ENCODE measurements at regions not wholly inside any gene's neighbourhood (a gene's known extent, or its start where the extent isn't known, plus 50 kb on each side); places are given as distances from the start of the nearest gene placed in this dataset.

DNA sequence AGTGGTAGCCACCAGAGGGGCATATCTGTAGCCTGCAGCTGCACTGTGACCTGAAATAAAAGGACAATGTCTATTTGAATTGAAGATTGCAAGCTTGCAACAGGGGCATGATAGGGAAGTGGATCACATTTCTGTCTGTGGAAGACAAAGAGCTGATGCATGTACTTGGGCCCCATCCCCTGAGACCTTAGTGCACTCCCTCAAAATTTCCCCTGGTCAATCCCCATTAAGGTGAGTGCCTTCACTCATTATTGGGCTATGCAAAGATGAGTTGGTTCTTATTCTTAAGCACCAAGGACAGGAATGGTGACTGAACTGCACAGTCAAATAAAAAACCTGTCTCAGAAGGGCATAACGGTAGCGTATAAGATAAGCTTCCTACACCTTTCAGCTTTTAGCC lies 273.1 kb upstream of the ARSJ start:
- no peak for TF ChIP-seq POLR2A (IDR thresholded peaks at IDR 0.05)
- TF ChIP-seq, protein P1, sequence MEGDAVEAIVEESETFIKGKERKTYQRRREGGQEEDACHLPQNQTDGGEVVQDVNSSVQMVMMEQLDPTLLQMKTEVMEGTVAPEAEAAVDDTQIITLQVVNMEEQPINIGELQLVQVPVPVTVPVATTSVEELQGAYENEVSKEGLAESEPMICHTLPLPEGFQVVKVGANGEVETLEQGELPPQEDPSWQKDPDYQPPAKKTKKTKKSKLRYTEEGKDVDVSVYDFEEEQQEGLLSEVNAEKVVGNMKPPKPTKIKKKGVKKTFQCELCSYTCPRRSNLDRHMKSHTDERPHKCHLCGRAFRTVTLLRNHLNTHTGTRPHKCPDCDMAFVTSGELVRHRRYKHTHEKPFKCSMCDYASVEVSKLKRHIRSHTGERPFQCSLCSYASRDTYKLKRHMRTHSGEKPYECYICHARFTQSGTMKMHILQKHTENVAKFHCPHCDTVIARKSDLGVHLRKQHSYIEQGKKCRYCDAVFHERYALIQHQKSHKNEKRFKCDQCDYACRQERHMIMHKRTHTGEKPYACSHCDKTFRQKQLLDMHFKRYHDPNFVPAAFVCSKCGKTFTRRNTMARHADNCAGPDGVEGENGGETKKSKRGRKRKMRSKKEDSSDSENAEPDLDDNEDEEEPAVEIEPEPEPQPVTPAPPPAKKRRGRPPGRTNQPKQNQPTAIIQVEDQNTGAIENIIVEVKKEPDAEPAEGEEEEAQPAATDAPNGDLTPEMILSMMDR (IDR thresholded peaks at IDR 0.05): no peak

Measured in esophagus squamous epithelium (tissue), 4 donors.